ENCODE measurements at regions not wholly inside any gene's neighbourhood (a gene's known extent, or its start where the extent isn't known, plus 50 kb on each side); places are given as distances from the start of the nearest gene placed in this dataset.

DNA sequence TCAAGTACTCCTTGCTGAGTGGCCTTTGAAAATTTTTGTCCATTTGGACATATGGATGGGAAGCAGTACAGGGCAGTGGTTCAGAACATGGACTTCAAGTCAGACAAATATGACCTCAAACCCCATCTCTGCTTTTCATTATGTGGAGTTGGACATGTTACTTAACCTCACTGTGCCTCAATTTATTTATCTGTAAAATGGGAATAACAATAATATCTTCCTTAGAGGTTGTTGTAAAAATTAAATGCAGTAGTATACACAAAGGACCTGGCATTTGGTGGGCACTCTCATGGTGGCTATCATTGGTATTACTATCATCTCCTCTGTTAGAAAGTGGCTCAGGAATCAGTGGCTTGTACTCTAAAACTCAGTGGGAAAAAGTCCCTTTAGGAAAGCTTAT, 204.0 kb upstream of the MYLIP start:
- intact Hi-C loops (cut with DNase I): no loop called here
- H3K27me3 ChIP-seq (ENCODE audit: low read depth): no peaks in the 10 kb centered on the region
- H3K36me3 ChIP-seq: no peaks in the 10 kb centered on the region
- no peak overlapping the region for H3K4me3 ChIP-seq
- TF ChIP-seq, protein P1, sequence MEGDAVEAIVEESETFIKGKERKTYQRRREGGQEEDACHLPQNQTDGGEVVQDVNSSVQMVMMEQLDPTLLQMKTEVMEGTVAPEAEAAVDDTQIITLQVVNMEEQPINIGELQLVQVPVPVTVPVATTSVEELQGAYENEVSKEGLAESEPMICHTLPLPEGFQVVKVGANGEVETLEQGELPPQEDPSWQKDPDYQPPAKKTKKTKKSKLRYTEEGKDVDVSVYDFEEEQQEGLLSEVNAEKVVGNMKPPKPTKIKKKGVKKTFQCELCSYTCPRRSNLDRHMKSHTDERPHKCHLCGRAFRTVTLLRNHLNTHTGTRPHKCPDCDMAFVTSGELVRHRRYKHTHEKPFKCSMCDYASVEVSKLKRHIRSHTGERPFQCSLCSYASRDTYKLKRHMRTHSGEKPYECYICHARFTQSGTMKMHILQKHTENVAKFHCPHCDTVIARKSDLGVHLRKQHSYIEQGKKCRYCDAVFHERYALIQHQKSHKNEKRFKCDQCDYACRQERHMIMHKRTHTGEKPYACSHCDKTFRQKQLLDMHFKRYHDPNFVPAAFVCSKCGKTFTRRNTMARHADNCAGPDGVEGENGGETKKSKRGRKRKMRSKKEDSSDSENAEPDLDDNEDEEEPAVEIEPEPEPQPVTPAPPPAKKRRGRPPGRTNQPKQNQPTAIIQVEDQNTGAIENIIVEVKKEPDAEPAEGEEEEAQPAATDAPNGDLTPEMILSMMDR (IDR thresholded peaks at IDR 0.05): no peak
- H3K27ac ChIP-seq: no peak overlapping the region
- DNase-seq: no peak
- no peaks in the 10 kb centered on the region for H3K9me3 ChIP-seq
- H3K4me1 ChIP-seq: no peaks in the 10 kb centered on the region
- no peak for ATAC-seq

DNA sequence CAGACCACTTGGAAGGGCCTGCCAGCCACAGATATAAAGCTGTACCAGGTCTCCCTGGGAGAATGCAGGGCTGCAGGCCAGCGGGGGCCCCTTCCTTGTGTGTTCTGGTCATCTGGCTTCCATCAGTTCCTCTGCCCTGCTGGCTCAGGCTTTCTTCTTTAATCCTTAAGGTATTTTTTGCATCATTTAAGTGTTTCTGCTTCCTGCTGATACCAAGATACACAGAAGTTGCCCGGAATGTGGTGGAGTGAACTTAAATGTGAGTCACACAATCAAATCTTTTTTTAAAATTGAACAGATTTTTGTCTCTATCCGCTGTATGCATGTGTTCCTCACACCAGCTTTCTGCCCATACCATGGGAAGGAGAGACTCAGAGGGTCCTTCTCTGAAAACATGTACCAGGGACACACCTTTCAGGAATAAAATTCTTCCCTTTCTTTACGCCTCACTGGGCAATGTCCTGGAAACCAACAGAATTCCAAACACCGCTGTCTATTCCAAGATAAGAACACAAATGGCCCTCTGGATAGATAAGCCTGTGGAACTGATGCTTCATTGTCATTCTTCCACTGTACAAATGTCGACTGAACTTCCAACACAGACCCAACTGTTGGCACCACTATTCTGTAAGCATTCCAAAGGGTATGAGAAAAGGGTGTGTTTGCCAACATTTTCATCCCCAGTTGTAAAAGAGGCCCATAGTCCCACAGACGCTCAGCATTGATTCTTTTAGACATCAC, 206.2 kb upstream of the MYLIP start:
- Histone ChIP-seq H3K4me1 (no peaks in the 10 kb centered on the region), H3K36me3 (no peaks in the 10 kb centered on the region), H3K27ac (no peak overlapping the region), H3K27me3 (ENCODE audit: low read depth) (no peaks in the 10 kb centered on the region), H3K9me3 (no peaks in the 10 kb centered on the region), H3K4me3 (no peak overlapping the region)
- TF ChIP-seq, protein P1 (IDR thresholded peaks at IDR 0.05): no peak
- intact Hi-C loops (cut with DNase I): no loop called here
- DNase-seq: no peak
- no peak for ATAC-seq

DNA sequence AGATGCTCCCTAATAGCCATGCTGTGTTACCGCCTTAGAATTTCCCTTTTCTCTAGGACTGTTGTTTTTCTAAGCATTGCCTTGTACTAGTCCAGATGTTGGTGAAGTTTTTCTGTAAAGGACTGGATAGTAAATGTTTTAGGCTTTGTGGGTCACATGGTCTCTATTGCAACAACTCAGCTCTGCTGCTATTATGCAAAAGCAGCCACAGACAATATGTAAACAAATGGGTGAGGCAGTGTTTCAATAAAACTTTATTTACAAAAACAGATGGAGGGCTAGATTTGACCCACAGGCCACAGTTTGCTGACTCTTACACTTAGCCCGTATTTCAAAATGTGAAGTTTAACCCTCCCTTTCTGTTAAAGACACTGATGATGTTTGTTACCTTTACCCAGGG, 207.6 kb upstream of the MYLIP start:
- intact Hi-C loops (cut with DNase I): no loop called here
- TF ChIP-seq, protein P1 (IDR thresholded peaks at IDR 0.05): no peak
- Histone ChIP-seq H3K36me3 (no peaks in the 10 kb centered on the region), H3K27ac (no peak overlapping the region), H3K4me1 (no peaks in the 10 kb centered on the region), H3K9me3 (no peaks in the 10 kb centered on the region), H3K27me3 (ENCODE audit: low read depth) (no peaks in the 10 kb centered on the region), H3K4me3 (no peak overlapping the region)
- ATAC-seq (no peak), DNase-seq (no peak)

DNA sequence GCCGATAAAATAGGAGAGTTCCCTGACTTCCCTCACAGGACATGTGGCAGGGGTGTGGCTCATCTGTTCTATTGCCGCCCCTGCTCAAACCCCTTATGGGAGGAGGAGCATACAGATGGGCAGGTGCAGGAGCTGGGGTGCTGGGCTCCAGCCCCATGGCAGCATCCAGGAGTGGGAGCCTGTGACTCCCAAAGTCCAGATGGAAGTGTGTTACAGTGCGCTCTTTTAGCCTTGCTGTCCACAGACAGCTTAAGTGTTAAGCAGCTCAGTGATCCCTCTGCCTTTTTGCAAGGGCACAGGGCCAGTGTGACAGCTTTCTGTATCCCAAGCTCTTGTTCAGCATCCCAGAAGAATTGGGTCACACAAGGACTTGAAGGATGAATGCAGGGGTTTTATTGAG, 212.3 kb upstream of the MYLIP start:
- TF ChIP-seq, protein P1 (IDR thresholded peaks at IDR 0.05): no peak
- H3K4me1 ChIP-seq: no peaks in the 10 kb centered on the region
- no peak for ATAC-seq
- H3K27ac ChIP-seq: no peak overlapping the region
- no peaks in the 10 kb centered on the region for H3K9me3 ChIP-seq
- H3K4me3 ChIP-seq: no peak overlapping the region
- H3K27me3 ChIP-seq (ENCODE audit: low read depth): no peaks in the 10 kb centered on the region
- intact Hi-C loops (cut with DNase I): no loop called here
- no peak for DNase-seq
- H3K36me3 ChIP-seq: no peaks in the 10 kb centered on the region

DNA sequence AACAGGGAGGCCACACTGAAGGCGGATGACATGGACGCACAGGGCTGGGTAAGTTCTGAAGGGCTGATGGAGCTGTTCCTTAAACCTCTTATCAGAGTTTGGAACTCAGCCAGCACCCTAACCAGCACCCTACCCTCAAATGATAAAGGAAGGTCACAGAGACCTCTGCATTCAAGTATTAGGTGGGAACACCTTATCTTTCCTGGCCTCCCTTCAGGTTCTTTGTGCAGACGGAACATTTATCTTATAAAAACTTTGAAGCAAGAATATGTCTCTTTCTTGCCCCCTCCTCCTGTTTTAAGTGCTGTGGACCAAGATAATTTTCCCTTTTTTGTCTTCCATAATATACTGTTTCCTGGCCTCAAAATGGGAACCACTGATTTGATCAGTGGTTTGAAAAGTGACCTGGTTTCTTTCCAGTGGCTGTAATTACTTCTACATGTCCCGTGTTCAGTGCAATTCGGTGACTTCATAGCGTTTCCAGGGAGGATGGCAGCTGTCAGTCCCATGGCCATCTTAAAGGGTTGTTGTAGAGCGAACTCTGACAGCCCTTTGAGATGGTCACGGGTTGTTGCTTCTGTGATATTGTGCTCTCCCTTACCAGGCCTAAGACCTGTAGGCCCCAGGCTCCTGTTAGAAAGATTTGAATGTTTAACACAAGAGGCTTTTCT, 213.2 kb upstream of the MYLIP start:
- intact Hi-C loops (cut with DNase I): no loop called here
- H3K36me3 ChIP-seq: no peaks in the 10 kb centered on the region
- ATAC-seq (no peak), DNase-seq (no peak)
- H3K27ac ChIP-seq: no peak overlapping the region
- no peaks in the 10 kb centered on the region for H3K4me1 ChIP-seq
- H3K9me3 ChIP-seq: no peaks in the 10 kb centered on the region
- TF ChIP-seq, protein P1 (IDR thresholded peaks at IDR 0.05): no peak
- no peak overlapping the region for H3K4me3 ChIP-seq
- no peaks in the 10 kb centered on the region for H3K27me3 ChIP-seq (ENCODE audit: low read depth)

Data from lower lobe of right lung (tissue), 2 donors.